22Rv1 (cell line): ENCODE measurements at regions not wholly inside any gene's neighbourhood (a gene's known extent, or its start where the extent isn't known, plus 50 kb on each side); places are given as distances from the start of the nearest gene placed in this dataset.

ENCODE experiments used
- ZFX ChIP-seq: fragments of 450-650 bp; IDR thresholded peaks from 2 replicates; pipeline ENCODE4 v1.6.1; 2017; ENCODE audit warnings: antibody characterized with exemption, borderline replicate concordance
- TF ChIP-seq, protein P1 (sequence below): fragments of 450-650 bp; IDR thresholded peaks from 2 replicates; pipeline ENCODE4 v1.5.1; 2017; ENCODE audit warnings: mild to moderate bottlenecking

DNA sequence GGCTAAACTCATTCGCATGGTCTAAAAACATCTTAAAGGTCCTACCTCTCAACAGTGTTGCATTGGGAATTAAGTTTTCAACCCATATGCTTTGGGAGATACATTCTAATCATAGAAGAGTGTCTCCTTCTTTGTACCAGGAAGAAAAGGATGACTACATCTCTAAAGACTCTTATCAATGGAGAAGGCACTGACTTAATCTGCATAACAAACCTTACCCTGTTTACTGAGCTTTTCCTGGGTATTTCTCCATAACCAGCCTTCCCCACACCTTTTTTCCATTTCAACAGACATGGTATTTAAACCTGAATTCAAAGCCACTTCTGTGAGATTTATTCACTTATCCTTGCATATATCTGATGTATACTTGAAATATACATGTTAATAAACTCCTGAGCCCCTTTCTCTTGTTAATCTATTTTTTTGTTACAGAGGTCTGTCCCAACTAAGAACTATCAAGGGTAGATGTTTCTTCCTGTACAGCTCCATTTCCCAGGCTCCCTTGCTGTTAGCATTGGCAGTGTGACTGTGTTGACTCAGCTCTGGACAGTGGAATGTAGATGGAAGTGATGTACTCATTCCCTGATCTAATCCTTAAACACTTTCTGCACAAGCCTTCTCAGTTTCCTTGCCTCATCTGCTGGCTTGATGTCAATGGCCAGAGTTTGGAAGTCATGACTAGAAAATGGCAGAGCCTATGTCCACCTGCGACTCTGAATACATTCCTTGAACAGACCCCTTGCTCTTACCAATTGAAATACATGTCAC is 148.9 kb upstream of the CPEB2 start:
- TF ChIP-seq, protein P1, sequence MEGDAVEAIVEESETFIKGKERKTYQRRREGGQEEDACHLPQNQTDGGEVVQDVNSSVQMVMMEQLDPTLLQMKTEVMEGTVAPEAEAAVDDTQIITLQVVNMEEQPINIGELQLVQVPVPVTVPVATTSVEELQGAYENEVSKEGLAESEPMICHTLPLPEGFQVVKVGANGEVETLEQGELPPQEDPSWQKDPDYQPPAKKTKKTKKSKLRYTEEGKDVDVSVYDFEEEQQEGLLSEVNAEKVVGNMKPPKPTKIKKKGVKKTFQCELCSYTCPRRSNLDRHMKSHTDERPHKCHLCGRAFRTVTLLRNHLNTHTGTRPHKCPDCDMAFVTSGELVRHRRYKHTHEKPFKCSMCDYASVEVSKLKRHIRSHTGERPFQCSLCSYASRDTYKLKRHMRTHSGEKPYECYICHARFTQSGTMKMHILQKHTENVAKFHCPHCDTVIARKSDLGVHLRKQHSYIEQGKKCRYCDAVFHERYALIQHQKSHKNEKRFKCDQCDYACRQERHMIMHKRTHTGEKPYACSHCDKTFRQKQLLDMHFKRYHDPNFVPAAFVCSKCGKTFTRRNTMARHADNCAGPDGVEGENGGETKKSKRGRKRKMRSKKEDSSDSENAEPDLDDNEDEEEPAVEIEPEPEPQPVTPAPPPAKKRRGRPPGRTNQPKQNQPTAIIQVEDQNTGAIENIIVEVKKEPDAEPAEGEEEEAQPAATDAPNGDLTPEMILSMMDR = no peak
- TF ChIP-seq ZFX = no peak
